GM19025 (cell line): ENCODE measurements at regions not wholly inside any gene's neighbourhood (a gene's known extent, or its start where the extent isn't known, plus 50 kb on each side); places are given as distances from the start of the nearest gene placed in this dataset.
"Not testable (repeated sequence)": the region's sequence is repeated elsewhere in the genome, so short reads cannot be mapped to it uniquely, and the experiment has no call there.

ENCODE experiments used
- ATAC-seq: cut with Tn5 transposase; IDR thresholded peaks from one replicate; pipeline ENCODE4 v1.9.1; 2021; ENCODE audit warnings: mild to moderate bottlenecking, low read depth, moderate library complexity; ENCODE audit not compliant: unreplicated experiment

DNA sequence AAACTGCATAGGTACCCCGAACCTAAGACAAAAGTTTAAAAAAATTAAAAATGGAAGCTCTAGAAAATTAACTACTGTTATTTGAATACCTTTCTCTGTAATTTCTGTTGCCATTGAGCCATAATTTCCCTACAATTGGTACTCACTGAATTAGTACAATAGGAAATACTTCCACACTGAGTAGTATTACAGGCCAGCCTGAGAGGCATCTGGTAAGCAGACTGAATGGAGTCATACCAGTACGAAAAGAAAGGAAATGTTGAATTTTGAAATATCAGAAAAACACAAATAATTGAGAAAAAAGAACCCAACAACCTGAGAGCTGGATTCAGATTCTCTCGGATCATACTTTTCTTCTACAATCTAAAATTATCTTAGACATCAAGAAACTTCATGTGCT is 791.3 kb downstream of the TENT5A start:
- ATAC-seq = no peak

DNA sequence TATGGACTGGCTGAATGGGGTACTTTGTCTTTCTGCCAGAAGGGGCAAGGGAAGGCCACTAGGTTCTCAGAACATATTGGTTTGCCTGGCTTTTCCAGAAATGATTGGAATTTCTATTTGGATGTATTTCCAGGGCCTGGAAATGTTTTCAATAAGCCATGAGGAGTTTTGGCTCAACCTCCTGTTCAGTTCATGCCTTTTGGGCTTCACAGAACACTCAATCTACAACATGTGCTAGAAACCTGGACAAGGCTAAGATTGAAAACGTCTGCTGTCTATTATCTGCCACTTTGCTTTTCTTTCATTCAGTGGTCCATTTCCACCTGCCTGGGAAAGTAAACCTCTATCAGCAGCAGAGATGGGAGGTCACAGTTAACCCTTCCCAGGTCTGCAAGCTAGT is 793.4 kb downstream of the TENT5A start:
- ATAC-seq = no peak

- ATAC-seq = no peak
Measured at GRCh38 chr6:80956898-80957297, 795.6 kb downstream of the TENT5A start.

GRCh38 chr6:80952479-80952878 is 800.0 kb downstream of the TENT5A start:
- not testable (repeated sequence) for ATAC-seq

DNA sequence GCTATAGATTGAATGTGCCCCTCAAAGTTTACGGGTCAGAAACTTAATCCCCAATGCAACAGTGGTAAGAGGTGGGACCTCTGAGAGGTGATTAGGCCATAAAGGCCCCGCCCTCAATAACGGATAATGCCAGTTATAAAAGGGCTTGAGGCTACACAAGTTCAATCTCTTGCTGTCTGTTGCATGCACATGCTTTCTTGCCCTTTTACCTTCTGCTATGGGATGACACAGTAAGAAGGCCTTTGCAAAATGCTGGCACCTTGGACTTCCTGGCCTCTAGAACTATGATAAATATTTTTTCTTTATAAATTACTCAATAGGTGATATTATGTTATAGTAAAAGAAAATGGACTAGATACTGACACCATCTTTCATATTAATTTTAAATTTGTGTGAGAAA is 806.1 kb downstream of the TENT5A start:
- ATAC-seq = no peak

- ATAC-seq = no peak
Measured at GRCh38 chr6:80942911-80943310, 809.6 kb downstream of the TENT5A start.

DNA sequence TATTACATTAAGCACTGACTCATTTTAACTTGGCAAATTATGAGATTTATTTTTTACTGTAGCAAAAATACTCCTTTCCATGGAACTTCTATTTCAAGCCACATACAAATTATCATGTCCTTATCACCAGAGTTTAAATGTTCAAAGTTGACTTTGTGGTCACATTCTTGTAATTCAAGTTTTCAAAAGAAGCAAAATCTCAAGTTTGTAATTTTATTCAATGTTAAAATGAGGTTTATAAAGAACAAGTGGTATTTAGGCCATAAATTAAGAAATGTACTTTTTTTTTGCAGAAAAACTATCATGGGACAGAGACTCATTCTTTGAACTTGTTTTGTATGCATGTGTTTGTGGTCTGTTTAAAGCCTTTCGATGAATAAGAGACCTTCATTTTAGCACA is 811.5 kb downstream of the TENT5A start:
- ATAC-seq = no peak

DNA sequence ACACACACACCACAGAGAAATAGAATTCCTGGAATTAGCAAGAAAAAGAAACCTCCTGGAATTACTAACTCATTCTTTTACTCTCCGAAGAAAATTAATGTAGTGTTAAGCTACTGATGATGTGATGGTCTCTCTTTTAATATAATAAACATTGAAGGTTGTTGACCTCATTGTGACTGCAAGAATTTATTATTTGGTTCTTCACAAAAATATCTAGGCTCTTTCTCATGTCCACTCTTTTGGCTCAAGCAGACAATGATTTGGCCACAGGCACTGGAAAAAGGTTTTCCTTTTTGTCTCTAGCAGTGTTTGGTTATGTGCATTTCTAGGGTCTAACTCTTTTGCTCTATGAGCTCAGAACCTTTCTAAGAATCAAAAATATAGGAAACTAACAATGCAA is 811.9 kb downstream of the TENT5A start:
- ATAC-seq = no peak

DNA sequence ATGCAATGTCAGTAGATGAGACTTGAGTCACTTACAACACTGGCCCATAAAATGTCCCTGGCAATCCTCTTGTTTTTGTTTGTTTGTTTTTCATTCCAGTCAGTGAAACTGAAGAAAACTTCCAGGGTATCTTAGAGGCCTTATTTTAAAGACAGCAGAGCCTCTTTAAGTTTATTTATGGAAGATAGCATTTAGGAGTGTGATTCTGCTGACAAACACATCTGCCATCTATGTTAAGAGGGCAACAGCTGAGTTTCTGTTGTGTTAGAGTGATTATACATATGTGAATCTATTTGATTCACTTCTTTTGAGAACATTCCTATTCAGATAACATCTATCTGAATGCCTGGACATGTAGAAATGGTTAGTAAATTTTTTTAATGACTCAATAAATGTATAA is 812.6 kb downstream of the TENT5A start:
- no peak for ATAC-seq

DNA sequence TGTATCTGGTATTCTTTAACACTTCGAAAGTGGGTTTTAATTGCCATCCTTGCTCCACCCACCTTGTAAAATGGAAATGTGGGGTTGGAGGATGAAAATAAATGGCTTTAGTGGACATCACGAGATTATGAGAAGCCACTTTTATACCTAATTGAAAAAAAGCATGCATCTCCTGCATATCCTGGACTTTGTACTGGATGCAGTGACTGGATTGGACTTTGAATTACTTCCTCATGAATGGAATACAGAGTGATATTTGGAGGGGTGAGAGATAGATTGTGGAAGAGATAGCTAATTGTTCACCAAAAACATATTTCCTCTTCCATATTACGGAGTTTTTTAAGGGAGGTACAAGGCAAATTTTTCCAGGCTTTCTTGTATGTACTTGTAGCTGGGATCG is 813.0 kb downstream of the TENT5A start:
- ATAC-seq = no peak

GRCh38 chr6:80938131-80938530 is 814.4 kb downstream of the TENT5A start:
- no peak for ATAC-seq

DNA sequence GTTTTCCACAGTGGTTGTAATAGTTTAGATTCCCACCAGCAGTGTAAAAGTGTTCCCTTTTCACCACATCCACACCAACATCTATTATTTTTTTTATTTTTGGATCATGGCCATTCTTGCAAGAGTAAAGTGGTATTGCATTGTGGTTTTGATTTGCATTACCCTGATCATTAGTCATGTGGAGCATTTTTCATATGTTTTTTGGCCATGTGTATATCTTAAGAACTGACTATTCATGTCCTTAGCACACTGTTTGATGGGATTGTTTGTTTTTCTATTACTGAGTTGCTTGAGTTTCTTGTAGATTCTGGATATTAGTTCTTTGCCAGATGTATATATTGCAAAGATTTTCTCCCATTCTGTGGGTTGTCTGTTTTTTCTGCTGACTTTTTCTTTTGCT is 820.1 kb downstream of the TENT5A start:
- no peak for ATAC-seq

GRCh38 chr6:80930376-80930775 is 822.1 kb downstream of the TENT5A start:
- ATAC-seq = no peak

GRCh38 chr6:80923816-80924215 is 817.3 kb downstream of the BCKDHB start:
- ATAC-seq = no peak

DNA sequence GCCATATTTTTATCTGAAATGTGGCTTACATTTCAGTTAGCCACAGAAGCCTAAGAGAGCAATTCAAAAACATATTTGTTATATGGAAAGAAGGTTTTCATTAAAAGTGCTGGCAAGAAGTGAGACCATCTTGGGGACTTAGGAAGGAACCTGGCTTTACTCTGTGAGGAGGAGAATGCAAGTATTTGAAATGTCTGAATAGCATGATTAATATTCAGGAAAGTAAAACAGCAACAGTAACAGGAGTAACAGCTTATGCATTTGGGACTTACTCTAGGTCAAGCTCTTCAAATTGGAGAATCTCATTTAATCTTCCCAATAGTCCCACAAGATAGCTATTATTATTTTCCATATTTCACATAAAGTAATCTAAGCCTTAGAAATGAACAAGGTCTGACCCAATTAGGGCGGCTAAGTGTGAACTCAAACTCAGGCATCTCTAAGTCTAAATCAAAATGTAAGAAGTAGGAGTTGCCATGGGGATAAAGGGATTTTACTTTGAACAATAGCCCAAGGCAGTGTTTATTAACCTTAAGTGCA is 816.5 kb downstream of the BCKDHB start:
- ATAC-seq = no peak

DNA sequence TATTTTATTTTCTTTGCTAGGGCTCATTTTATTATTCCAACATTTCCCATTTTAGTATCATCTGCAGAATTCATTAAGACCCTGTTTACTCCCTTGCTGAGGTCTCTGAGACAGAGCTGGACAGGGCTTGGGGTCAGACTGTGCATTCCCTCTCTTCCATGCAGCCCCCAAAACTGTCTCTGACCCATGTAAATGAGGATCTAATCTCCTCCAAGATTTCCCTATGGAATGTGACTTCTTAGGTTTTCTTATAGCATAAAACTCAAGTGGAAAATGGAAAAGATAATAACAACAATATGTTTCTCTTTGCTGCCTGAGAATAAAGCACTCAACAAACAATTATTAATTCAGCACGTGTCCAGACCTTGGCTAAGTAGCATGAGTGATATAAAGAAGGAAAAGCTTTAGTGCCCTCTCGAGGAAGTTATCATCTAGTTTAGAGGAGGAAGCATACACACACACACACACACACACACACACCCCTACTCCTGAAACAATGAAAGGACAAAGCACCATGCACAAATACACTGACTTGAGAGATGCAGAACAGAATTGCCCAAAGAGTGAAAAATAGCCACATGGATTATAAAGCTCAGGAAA is 815.5 kb downstream of the BCKDHB start:
- no peak for ATAC-seq

DNA sequence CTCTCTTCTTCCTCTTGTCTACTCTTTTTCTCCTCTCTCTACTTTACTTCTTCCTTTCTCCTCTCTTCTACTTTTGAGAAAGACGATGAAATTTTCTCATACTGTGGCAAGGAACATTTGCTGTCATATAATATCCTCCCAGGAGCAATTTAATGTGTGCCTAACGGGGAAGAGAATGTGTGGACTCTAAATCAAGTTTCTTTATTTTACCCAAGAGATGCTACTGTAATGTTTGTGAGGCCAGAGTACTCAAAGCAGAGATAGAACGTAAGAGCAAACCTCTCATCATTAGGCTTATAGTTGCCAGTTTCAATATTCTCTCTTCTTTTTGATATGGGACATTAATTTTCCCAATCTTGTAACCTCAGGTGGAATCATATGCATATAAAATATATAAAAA is 801.4 kb downstream of the BCKDHB start:
- no peak for ATAC-seq

DNA sequence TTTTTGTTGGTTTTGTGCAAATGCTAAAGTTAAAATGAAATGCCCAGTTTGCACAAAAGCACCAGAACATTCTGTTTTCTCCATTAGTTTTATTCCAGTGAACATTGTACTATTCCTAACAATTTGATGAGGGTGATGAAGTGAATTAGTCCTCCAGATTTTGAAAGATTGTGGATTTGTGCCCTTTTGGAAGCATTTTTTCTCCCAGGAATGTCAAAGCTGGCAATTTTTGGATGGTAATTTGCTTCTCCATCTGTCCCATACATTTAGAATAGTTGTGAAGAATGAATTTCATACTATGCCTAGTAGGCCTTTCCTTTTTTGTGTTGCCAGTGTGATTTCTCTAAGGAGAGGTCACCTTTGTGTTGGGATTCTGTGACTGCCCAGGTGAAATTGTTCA is 797.2 kb downstream of the BCKDHB start:
- no peak for ATAC-seq

DNA sequence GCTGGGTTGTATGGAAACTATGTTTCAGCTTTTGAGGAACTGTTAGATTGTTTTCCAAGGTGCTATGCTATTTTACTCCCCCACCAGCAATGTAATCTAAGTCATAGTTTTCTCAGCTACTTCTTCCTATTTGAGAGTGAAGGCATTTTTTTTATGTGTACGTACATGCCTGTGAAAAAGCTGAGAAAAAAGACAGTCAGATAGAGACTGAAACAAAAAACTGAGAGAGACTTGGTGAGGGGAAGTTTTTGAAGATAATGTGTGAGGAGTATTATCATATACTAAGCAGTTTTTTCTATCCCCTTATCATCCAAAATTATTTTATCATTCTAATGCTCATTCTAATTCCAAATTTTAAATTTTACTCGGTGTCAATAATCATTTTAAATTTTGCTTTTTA is 780.0 kb downstream of the BCKDHB start:
- peak; percentile 97 for ATAC-seq

DNA sequence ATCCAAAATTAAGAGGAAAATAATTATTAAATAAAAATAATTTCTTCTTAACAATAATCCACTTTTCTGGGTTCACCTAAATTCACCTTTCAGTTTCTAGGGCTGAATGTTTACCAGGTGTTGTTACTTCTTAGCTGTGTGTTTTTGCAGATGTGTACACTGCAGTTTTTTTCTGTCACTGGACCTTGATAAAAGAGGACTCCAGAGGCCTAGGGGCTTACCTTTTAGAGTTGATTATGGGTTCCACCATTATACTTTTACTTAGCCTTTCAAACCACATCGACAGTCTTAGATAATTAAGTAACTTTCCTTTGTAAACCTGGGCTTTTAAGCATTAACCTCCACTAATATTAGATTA is 766.5 kb downstream of the BCKDHB start:
- ATAC-seq = no peak

DNA sequence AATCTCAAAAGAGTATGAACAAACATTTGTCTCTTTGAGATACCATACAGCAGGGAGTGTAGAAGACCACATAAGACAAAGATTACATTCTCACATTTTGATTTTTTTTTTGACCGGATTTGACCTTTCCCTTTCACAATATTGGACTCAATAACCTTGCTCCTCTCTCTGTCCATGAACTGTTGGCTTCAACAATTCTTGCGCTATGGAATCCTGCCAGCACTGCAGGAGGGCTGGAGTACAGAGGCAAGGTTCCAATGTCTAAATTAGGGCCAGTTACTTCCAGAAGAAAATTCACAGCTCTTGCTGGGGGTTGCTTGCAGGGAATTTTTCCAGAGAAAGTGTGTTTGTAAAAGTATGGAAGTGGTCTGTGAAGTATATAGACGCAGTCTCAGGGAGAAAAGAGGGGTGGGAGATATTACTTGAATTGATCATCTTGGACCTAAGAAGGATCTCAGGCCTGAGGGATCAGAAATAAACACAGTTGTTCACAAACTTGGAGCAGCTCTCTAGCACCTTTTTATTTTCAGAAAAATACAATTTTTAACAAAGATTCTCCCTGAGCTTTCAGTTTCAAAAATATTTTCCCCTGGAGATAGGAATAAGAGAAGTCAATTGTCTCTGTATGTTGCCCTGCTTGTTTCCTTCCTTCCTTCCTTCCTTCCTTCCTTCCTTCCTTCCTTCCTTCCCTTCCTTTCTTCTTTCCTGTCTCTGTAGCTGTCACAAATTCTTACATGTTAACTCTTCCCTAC is 765.9 kb downstream of the BCKDHB start:
- ATAC-seq = no peak

DNA sequence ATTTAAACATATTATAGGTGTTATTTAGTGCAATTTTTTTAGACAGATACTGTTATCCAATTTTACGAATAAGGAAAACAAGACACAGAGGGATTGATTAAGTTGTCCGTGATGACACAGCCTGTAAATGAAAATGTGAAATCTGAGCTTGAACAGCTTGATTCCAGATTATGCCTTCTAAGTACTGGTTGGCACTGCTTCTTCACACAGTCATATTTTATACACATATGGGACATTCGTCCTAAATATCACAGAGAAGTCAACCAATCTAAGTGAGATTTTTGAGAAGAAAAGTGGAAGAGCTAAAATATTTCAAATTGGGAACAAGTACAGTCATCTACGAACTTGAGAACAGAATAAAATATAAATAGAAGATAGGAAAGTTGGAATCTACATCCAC is 756.3 kb downstream of the BCKDHB start:
- no peak for ATAC-seq
